H1 (cell line): ENCODE measurements at regions not wholly inside any gene's neighbourhood (a gene's known extent, or its start where the extent isn't known, plus 50 kb on each side); places are given as distances from the start of the nearest gene placed in this dataset.

Experiments used
- CBX5 ChIP-seq: fragments of 300-800, 300-1000 bp; sonication (generic); IDR thresholded peaks from 2 replicates; pipeline ENCODE4 v1.7.1; 2016; ENCODE audit warnings: antibody characterized with exemption, low read length, low read depth
- HDAC2 ChIP-seq, 2 experiments: fragments of 300-600 bp in 1 of 2; sonication (generic) in 1 of 2; IDR thresholded peaks; 2 replicates each; pipeline ENCODE4 v1.6.1; 2011 to 2012; ENCODE audit warnings: low read depth in 2 of 2, low read length in 2 of 2, mild to moderate bottlenecking in 2 of 2, moderate library complexity in 2 of 2, borderline replicate concordance in 1 of 2, inconsistent platforms in 1 of 2
- JUND ChIP-seq: IDR thresholded peaks from 2 replicates; pipeline ENCODE4 v1.6.1; 2011; ENCODE audit warnings: mild to moderate bottlenecking, improper control_type of control experiment, low read length
- TF ChIP-seq, protein P1 (sequence below): IDR thresholded peaks from 2 replicates; pipeline ENCODE4 v1.6.1; 2012; ENCODE audit warnings: low read length, inconsistent platforms

DNA sequence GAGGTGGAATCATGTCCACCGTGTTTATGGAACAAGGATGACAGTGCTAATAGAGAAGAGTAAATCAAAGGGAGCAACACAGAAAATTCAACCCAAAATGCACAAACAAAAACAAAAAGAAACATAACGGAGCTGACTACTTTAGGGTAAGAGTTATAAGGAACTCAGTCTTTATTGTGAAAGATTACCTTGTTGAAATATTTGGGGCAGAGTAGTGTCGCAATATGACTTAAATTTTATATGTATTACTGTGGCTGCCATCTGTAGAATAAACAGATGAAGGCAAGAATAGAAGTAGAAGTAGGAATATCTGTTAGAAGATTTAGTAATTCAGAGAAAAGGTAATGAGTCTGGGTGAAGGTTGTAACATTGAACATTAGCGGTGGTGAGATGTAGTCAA, 913.9 kb downstream of the BRINP3 start (continued):
- TF ChIP-seq HDAC2 (IDR thresholded peaks at IDR 0.05; ENCODE audit: borderline replicate concordance in 1 of 2, low read depth in 2 of 2, low read length in 2 of 2) (no peak), JUND (no peak), CBX5 (no peak)
- TF ChIP-seq, protein P1, sequence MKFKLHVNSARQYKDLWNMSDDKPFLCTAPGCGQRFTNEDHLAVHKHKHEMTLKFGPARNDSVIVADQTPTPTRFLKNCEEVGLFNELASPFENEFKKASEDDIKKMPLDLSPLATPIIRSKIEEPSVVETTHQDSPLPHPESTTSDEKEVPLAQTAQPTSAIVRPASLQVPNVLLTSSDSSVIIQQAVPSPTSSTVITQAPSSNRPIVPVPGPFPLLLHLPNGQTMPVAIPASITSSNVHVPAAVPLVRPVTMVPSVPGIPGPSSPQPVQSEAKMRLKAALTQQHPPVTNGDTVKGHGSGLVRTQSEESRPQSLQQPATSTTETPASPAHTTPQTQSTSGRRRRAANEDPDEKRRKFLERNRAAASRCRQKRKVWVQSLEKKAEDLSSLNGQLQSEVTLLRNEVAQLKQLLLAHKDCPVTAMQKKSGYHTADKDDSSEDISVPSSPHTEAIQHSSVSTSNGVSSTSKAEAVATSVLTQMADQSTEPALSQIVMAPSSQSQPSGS = no peak
